Endothelial cell (in vitro differentiated cells): ENCODE measurements at regions not wholly inside any gene's neighbourhood (a gene's known extent, or its start where the extent isn't known, plus 50 kb on each side); places are given as distances from the start of the nearest gene placed in this dataset.

Source experiments
- DNase-seq: peaks from one replicate; pipeline ENCODE4 v3.0.0; 2021; ENCODE audit warnings: low spot score
- H3K27ac Mint-ChIP-seq: one replicate; pipeline ENCODE4 v1.8.0; 2021; ENCODE audit warnings: mixed read lengths, inconsistent platforms; ENCODE audit not compliant: unreplicated experiment
- H3K27me3 Mint-ChIP-seq: one replicate; pipeline ENCODE4 v1.8.0; 2021; ENCODE audit warnings: mild to moderate bottlenecking, moderate library complexity, mixed read lengths, inconsistent platforms; ENCODE audit not compliant: unreplicated experiment
- H3K36me3 Mint-ChIP-seq: one replicate; pipeline ENCODE4 v1.8.0; 2021; ENCODE audit warnings: mild to moderate bottlenecking, low read depth, mixed read lengths, inconsistent platforms; ENCODE audit not compliant: unreplicated experiment
- H3K4me1 Mint-ChIP-seq: one replicate; pipeline ENCODE4 v1.8.0; 2021; ENCODE audit warnings: mild to moderate bottlenecking, mixed read lengths, inconsistent platforms; ENCODE audit not compliant: unreplicated experiment
- H3K4me3 Mint-ChIP-seq: one replicate; pipeline ENCODE4 v1.8.0; 2021; ENCODE audit warnings: mild to moderate bottlenecking, mixed read lengths, inconsistent platforms; ENCODE audit not compliant: unreplicated experiment
- H3K9me3 Mint-ChIP-seq: one replicate; pipeline ENCODE4 v1.8.0; 2021; ENCODE audit warnings: mixed read lengths, inconsistent platforms; ENCODE audit not compliant: unreplicated experiment
- CTCF ChIP-seq: fragments of 200-600 bp; sonication (generic); IDR thresholded peaks from one replicate; pipeline ENCODE4 v1.5.0; 2021; ENCODE audit warnings: antibody characterized with exemption; ENCODE audit not compliant: unreplicated experiment

DNA sequence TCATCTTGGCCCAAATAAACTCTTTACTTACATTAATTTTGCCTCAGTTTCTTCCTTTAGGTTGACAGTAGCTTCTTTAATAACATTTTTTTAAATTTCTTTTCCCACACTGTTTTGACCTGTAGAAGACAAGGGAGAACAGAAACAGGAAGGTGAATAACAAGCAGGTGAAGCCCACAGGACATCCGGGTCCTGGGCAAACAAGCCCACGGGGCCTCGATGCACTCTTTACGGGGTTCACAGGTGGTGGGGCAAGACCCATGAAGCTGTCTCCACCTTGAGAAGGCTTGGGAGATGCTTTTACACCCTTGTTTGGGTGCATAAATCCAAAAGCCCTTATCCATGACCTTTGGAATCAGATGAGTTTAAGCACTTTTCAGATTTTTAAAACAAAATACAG is 301.0 kb upstream of the MGAT5 start:
- Mint-ChIP-seq H3K4me1 (peaks cover 3% of the 10 kb centered on the region), H3K27ac (no peak overlapping the region), H3K4me3 (no peak overlapping the region)

DNA sequence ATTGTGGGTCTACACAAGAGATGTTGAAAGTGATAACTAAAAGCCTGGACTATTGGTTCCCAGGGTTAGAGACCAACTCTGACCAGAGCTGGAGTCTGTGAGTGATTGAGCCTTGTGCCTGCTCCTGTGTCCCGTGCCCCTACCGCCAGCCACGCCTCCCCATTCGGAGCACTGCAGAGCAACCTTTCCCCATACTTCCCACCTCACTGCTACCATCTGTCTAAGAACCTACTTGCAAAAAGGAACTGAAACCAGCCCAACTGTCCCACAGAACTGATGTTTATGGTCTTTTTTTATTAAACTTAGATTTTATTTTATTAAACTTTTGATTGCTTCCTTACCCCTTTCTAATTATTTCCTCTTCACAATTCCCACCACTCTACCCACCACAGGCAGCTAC is 300.3 kb upstream of the MGAT5 start:
- no peaks in the 10 kb centered on the region for H3K27me3 Mint-ChIP-seq
- H3K4me1 Mint-ChIP-seq = peaks cover 3% of the 10 kb centered on the region
- H3K27ac Mint-ChIP-seq = no peak overlapping the region

More for the DNA sequence above, 301.0 kb upstream of the MGAT5 start:
- TF ChIP-seq CTCF = no peak
- no peak for DNase-seq
- Mint-ChIP-seq H3K36me3 (no peaks in the 10 kb centered on the region), H3K27me3 (peaks cover 1% of the 10 kb centered on the region), H3K9me3 (no peaks in the 10 kb centered on the region)

DNA sequence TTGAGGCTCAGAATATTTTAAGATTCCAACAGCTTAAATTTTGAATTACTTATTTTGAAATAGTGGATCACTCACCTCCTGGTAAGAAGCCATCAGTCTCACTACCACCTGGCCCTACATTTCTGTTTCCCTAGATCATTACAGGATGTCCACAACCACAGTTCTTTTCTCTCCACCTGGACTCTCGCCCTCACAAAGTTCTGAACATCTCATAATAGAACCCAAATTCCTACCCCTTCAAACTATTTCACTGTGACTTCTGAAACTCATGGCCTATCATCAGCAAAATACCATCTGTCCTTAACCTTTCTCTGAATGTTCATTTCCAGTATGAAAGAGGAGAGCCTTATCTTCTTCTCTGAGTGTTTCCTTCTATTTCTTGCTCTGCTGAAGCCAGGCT is 299.2 kb upstream of the MGAT5 start:
- Mint-ChIP-seq H3K27ac (no peak overlapping the region), H3K4me3 (no peak overlapping the region), H3K4me1 (peaks cover 3% of the 10 kb centered on the region), H3K36me3 (no peaks in the 10 kb centered on the region), H3K27me3 (no peaks in the 10 kb centered on the region), H3K9me3 (no peaks in the 10 kb centered on the region)
- DNase-seq = no peak
- TF ChIP-seq CTCF = no peak

More for the DNA sequence above, 300.3 kb upstream of the MGAT5 start:
- no peak overlapping the region for H3K4me3 Mint-ChIP-seq
- no peaks in the 10 kb centered on the region for H3K36me3 Mint-ChIP-seq
- DNase-seq = no peak
- H3K9me3 Mint-ChIP-seq = no peaks in the 10 kb centered on the region
- TF ChIP-seq CTCF = no peak

DNA sequence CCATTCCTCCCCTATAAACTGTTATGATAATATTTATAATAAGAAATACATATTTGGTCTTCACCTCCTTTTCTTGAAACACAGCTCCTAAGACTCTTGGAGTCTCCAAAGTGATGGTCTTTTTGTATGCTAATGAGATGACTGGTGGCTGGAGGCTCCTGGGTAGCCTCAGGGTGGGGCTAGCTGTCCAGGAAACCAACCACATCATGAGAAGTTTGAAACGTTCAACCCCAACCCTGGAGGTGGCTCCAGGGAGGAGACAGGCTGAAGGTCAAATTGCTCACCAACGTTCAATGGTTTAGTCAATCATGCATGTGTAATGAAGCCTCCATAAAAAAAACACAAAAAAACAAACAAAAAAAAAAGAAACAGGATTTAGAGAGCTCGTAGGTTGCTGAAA is 298.7 kb upstream of the MGAT5 start:
- Mint-ChIP-seq H3K9me3 (no peaks in the 10 kb centered on the region), H3K4me1 (peaks cover 3% of the 10 kb centered on the region), H3K4me3 (no peak overlapping the region), H3K36me3 (no peaks in the 10 kb centered on the region), H3K27ac (no peak overlapping the region), H3K27me3 (no peaks in the 10 kb centered on the region)
- DNase-seq = no peak
- TF ChIP-seq CTCF = no peak

GRCh38 chr2:133956434-133956935 is 297.4 kb upstream of the MGAT5 start:
- Mint-ChIP-seq H3K27me3 (no peaks in the 10 kb centered on the region), H3K36me3 (no peaks in the 10 kb centered on the region), H3K4me3 (no peak overlapping the region), H3K4me1 (peaks cover 3% of the 10 kb centered on the region), H3K9me3 (no peaks in the 10 kb centered on the region), H3K27ac (no peak overlapping the region)
- DNase-seq = no peak
- TF ChIP-seq CTCF = no peak
